Esophagus muscularis mucosa (tissue), 4 donors: ENCODE measurements at regions not wholly inside any gene's neighbourhood (a gene's known extent, or its start where the extent isn't known, plus 50 kb on each side); places are given as distances from the start of the nearest gene placed in this dataset.

Experiments
- DNase-seq: peaks from one replicate; pipeline ENCODE4 v3.0.0-alpha.2; 2017; ENCODE audit errors: extremely low spot score
- H3K27ac ChIP-seq, 4 donors: fragments of 200-600 bp; sonication (generic); replicated peaks in 1 of 4; 1 replicate in 3 of 4; 2 replicates in 1 of 4; pipeline ENCODE4 v1.5.1; 2016 to 2019; ENCODE audit warnings: mild to moderate bottlenecking in 1 of 4
- H3K27me3 ChIP-seq, 4 donors: fragments of 200-600 bp; sonication (generic); one replicate each; pipeline versions ENCODE4 v1.5.1 to v1.6.0; 2016 to 2019
- H3K36me3 ChIP-seq, 4 donors: fragments of 200-600 bp; sonication (generic); one replicate each; pipeline ENCODE4 v1.5.1; 2016 to 2019
- H3K4me1 ChIP-seq, 4 donors: fragments of 200-600 bp; sonication (generic); one replicate each; pipeline ENCODE4 v1.5.1; 2016 to 2019
- H3K4me3 ChIP-seq, 4 donors: fragments of 200-600 bp; sonication (generic); 1 replicate in 2 of 4; 2 replicates in 2 of 4; pipeline ENCODE4 v1.5.1; 2016 to 2019; ENCODE audit warnings: mild to moderate bottlenecking in 4 of 4, moderate library complexity in 1 of 4
- H3K9me3 ChIP-seq, 4 donors: fragments of 200-600 bp; sonication (generic); 1 replicate in 3 of 4; 2 replicates in 1 of 4; pipeline ENCODE4 v1.5.1; 2016 to 2019
- CTCF ChIP-seq, 3 experiments: fragments of 200-600 bp in 2 of 3; fragments of 450-650 bp in 1 of 3; sonication (generic) in 2 of 3; IDR thresholded peaks; one replicate each; pipeline ENCODE4 v1.5.1; 2017 to 2019; ENCODE audit warnings: antibody characterized with exemption in 3 of 3, mild to moderate bottlenecking in 2 of 3, moderate library complexity in 1 of 3
- EP300 ChIP-seq: sonication (generic); formaldehyde crosslinking; IDR thresholded peaks from one replicate; pipeline ENCODE4 v1.6.1; 2017; ENCODE audit warnings: antibody characterized with exemption
- POLR2A ChIP-seq: fragments of 450-650 bp; IDR thresholded peaks from one replicate; pipeline ENCODE4 v1.6.1; 2017; ENCODE audit warnings: antibody characterized with exemption, moderate library complexity, mild to moderate bottlenecking, low read depth
- POLR2AphosphoS5 ChIP-seq, 2 donors: sonication (generic); formaldehyde crosslinking; IDR thresholded peaks; one replicate each; pipeline ENCODE4 v1.6.1; 2017; ENCODE audit warnings: antibody characterized with exemption in 2 of 2
- WGBS: methylation state at CpG from one replicate; pipeline ENCODE4 v1.1.5; 2018; 5-methylcytosine and 5-hydroxymethylcytosine counted together
- intact Hi-C: fragments of 100-400 bp; cut with DNase I; formaldehyde crosslinking; loops from one replicate; pipeline ENCODE4 v1.15.1; 2023

- Histone ChIP-seq H3K27me3 (peaks cover 0 to 18% (median 0%) of the 10 kb centered on the region in 4 donors), H3K27ac (no peak overlapping the region), H3K4me3 (no peak overlapping the region), H3K36me3 (no peaks in the 10 kb centered on the region), H3K4me1 (no peaks in the 10 kb centered on the region), H3K9me3 (no peaks in the 10 kb centered on the region)
- intact Hi-C loops, result no loop called here
- DNase-seq, result peak; percentile 55
- 65% methylated on average over 3 of the region's 6 CpGs for WGBS
- TF ChIP-seq POLR2A (no peak), EP300 (no peak), CTCF (IDR thresholded peaks at IDR 0.05) (no peak), POLR2AphosphoS5 (IDR thresholded peaks at IDR 0.05) (no peak)
These were observed 419.4 kb downstream of the MN1 start for GRCh38 chr22:27381960-27382742.

GRCh38 chr22:27382947-27383346 is 418.6 kb downstream of the MN1 start:
- 75% methylated on average over 12 of the region's 12 CpGs for WGBS
- TF ChIP-seq EP300, result no peak
- no peak for TF ChIP-seq POLR2AphosphoS5 (IDR thresholded peaks at IDR 0.05)
- TF ChIP-seq POLR2A, result no peak
- no peak for TF ChIP-seq CTCF (IDR thresholded peaks at IDR 0.05)
- no peak overlapping the region for H3K4me3 ChIP-seq
- peak; percentile 90 for DNase-seq
- intact Hi-C loops, result no loop called here
- no peaks in the 10 kb centered on the region for H3K36me3 ChIP-seq
- peaks cover 0 to 18% (median 0%) of the 10 kb centered on the region in 4 donors for H3K27me3 ChIP-seq
- H3K4me1 ChIP-seq, result no peaks in the 10 kb centered on the region
- no peak overlapping the region for H3K27ac ChIP-seq
- no peaks in the 10 kb centered on the region for H3K9me3 ChIP-seq

GRCh38 chr22:27383896-27384295 is 417.7 kb downstream of the MN1 start:
- WGBS, result 77% methylated on average over 3 of the region's 3 CpGs

GRCh38 chr22:27385261-27385998 is 416.1 kb downstream of the MN1 start:
- Histone ChIP-seq H3K27ac (no peak overlapping the region), H3K4me1 (peaks cover 0 to under 1% (median 0%) of the 10 kb centered on the region in 4 donors), H3K9me3 (no peaks in the 10 kb centered on the region), H3K27me3 (peaks cover 0 to 13% (median 0%) of the 10 kb centered on the region in 4 donors), H3K4me3 (no peak overlapping the region), H3K36me3 (no peaks in the 10 kb centered on the region)
- TF ChIP-seq POLR2A (no peak), CTCF (IDR thresholded peaks at IDR 0.05) (no peak), EP300 (no peak), POLR2AphosphoS5 (IDR thresholded peaks at IDR 0.05) (no peak)
- WGBS, result 83% methylated on average over 16 of the region's 16 CpGs
- intact Hi-C loops, result no loop called here
- peak; percentile 84 for DNase-seq

More at GRCh38 chr22:27383896-27384295, 417.7 kb downstream of the MN1 start:
- TF ChIP-seq POLR2AphosphoS5 (IDR thresholded peaks at IDR 0.05) (no peak), CTCF (IDR thresholded peaks at IDR 0.05) (no peak), POLR2A (no peak), EP300 (no peak)
- Histone ChIP-seq H3K36me3 (no peaks in the 10 kb centered on the region), H3K27ac (no peak overlapping the region), H3K27me3 (peaks cover 0 to 13% (median 0%) of the 10 kb centered on the region in 4 donors), H3K9me3 (no peaks in the 10 kb centered on the region), H3K4me1 (no peaks in the 10 kb centered on the region), H3K4me3 (no peak overlapping the region)
- DNase-seq, result no peak
- intact Hi-C loops, result no loop called here
